ENCODE measurements at regions not wholly inside any gene's neighbourhood (a gene's known extent, or its start where the extent isn't known, plus 50 kb on each side); places are given as distances from the start of the nearest gene placed in this dataset.

DNA sequence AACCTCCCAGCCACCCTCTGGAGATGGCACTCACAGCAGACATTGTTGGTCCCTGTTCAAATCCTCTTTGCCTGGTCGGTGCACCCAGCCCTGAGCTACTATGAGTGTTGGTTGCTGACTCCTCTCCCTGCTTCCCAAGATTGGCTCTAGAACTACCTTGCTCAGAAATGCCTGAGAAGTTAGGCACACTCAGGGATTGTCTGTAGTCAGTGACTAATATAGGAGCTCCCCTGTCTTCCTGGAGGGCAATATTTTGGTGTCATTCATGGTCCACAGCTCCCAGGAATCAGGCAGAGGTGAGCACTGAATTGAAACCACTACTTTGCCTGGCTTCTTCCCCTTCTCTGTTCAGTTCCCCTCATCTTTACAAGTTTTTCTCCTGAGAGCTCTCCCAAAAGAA lies 325.9 kb downstream of the MIAT start:
- Mint-ChIP-seq H3K4me1 (ENCODE audit: low read depth) (no peaks in the 10 kb centered on the region), H3K27me3 (peaks cover 12% of the 10 kb centered on the region), H3K9me3 (no peaks in the 10 kb centered on the region), H3K27ac (no peak overlapping the region), H3K4me3 (no peak overlapping the region), H3K36me3 (ENCODE audit: low read depth) (no peaks in the 10 kb centered on the region)
- intact Hi-C loops (cut with micrococcal nuclease): no loop called here

- Mint-ChIP-seq H3K4me1 (ENCODE audit: low read depth) (no peaks in the 10 kb centered on the region), H3K27ac (no peak overlapping the region), H3K36me3 (ENCODE audit: low read depth) (no peaks in the 10 kb centered on the region), H3K9me3 (no peaks in the 10 kb centered on the region), H3K4me3 (no peak overlapping the region), H3K27me3 (peaks cover 8% of the 10 kb centered on the region)
- intact Hi-C loops (cut with micrococcal nuclease): no loop called here
Measured at GRCh38 chr22:26985206-26985605, 327.8 kb downstream of the MIAT start.

DNA sequence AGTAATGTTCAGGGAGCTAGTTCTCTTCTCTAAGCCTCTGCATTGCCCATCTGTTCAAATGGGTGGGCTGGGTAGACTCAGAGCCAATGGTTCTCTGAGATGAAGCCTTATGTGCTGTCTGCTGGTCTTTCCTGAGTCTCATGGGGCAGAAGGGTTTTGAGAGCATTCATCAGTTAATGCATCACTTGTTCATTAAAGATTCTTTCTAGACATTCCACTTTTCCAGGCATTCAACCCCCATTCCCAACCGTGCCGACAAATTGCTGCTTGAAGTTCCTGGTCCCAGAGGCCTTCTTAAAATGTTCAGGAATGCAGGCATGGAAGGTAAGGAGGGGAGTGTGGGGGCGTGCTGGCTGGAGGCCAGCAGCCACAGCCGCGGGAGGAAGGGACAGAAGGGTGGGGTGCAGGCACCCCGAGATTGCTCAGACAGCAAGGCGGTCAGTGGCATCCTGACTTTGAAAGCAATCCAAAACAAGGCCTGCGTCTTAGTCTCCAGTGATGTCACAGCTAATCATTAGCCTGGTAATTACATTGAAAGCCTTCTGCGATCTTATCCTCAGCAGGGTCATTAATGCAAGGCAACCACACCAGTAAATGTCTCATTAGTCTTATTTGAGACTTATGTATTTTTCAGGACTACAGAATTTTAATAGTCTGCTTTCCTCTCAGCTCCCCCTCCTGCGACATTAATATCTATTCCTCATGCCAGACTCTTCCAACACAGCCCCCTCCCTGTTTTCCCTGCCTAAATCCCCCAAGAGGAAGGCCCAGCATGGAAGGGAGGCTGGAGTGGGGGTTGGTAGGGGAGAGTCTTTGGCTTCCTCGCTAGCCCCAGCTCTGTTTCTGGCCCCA lies 328.8 kb downstream of the MIAT start:
- intact Hi-C loops (cut with micrococcal nuclease): no loop called here
- H3K4me3 Mint-ChIP-seq: no peak overlapping the region
- H3K9me3 Mint-ChIP-seq: no peaks in the 10 kb centered on the region
- no peaks in the 10 kb centered on the region for H3K36me3 Mint-ChIP-seq (ENCODE audit: low read depth)
- no peaks in the 10 kb centered on the region for H3K4me1 Mint-ChIP-seq (ENCODE audit: low read depth)
- H3K27me3 Mint-ChIP-seq: peaks cover 8% of the 10 kb centered on the region
- no peak overlapping the region for H3K27ac Mint-ChIP-seq

- H3K27me3 Mint-ChIP-seq: peaks cover 8% of the 10 kb centered on the region
- H3K36me3 Mint-ChIP-seq (ENCODE audit: low read depth): no peaks in the 10 kb centered on the region
- no peaks in the 10 kb centered on the region for H3K9me3 Mint-ChIP-seq
- H3K27ac Mint-ChIP-seq: no peak overlapping the region
- intact Hi-C loops (cut with micrococcal nuclease): no loop called here
- no peak overlapping the region for H3K4me3 Mint-ChIP-seq
- no peaks in the 10 kb centered on the region for H3K4me1 Mint-ChIP-seq (ENCODE audit: low read depth)
Measured at GRCh38 chr22:26986884-26987283, 329.5 kb downstream of the MIAT start.

DNA sequence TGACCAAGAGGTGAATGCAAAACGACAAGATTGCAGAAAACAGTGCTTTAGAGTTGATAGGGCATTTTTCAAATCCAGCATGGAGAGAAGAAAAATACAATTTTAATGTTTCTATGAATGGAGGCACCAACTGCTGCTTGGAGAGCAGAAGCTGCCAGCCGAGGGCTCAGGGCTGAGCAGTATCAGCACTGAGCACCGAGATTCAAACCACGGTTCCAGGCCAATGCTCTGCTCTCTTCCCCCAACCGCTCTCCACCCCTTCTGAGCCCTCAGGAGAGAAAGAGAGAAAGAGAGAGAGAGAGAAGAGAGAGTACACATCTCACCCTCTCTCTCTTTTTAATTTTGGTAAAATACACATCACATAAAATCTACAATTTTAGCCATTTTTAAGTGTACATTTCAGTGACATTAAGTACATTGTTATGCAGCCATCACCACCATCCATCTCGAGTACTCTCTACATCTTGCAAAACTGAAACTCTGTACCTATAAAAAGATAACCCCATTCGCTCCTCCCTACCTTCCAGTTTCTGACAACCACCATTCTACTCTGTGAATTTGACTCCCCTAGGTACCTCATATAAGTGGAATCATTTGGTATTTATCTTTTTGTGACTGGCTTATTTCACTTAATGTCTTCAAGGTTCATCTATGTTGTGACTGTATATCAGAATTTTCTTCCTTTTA lies 333.3 kb downstream of the MIAT start:
- Mint-ChIP-seq H3K4me3 (no peak overlapping the region), H3K27me3 (peaks cover 2% of the 10 kb centered on the region), H3K36me3 (ENCODE audit: low read depth) (no peaks in the 10 kb centered on the region), H3K27ac (no peak overlapping the region), H3K4me1 (ENCODE audit: low read depth) (no peaks in the 10 kb centered on the region), H3K9me3 (no peaks in the 10 kb centered on the region)
- intact Hi-C loops (cut with micrococcal nuclease): no loop called here

DNA sequence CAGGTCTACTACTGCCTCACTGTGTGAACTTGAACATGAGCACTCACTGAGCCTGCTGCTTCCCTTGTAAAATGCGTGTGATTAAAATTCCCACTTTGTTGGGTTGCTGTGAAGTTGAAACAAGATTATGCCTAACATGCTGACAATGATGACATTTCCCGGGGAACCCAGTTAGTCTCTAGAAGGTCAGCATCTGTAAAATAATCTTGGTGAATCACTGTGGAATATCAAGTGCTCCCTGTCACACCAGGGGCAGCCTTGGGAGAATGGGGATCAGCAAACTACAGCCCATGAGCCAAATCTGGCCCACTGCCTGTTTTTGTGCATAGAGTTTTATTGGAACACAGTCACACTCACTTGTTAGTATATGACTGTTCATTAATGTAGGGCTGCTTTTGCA lies 335.2 kb downstream of the MIAT start:
- Mint-ChIP-seq H3K4me3 (no peak overlapping the region), H3K27ac (no peak overlapping the region), H3K27me3 (peaks cover 2% of the 10 kb centered on the region), H3K4me1 (ENCODE audit: low read depth) (no peaks in the 10 kb centered on the region), H3K36me3 (ENCODE audit: low read depth) (no peaks in the 10 kb centered on the region), H3K9me3 (no peaks in the 10 kb centered on the region)
- intact Hi-C loops (cut with micrococcal nuclease): no loop called here

DNA sequence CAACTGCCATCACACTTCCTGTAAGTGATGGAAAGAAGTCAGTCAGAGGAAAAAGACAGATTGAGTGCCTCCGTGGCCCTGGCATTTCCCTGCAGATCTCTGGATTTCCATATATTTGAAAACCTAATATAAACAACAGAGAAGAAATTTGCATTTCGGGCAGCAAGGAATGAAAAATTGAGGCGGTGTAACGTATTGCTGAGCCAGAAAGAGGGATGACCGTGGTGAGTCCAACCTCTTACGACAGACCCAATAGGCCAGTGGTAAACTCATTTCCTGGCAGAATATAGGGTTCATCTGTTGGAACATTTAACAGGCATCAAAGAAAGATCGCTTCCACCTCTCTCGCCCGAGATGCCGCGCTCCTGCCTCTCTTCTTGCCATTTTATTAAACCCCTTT lies 336.5 kb downstream of the MIAT start:
- intact Hi-C loops (cut with micrococcal nuclease): no loop called here

DNA sequence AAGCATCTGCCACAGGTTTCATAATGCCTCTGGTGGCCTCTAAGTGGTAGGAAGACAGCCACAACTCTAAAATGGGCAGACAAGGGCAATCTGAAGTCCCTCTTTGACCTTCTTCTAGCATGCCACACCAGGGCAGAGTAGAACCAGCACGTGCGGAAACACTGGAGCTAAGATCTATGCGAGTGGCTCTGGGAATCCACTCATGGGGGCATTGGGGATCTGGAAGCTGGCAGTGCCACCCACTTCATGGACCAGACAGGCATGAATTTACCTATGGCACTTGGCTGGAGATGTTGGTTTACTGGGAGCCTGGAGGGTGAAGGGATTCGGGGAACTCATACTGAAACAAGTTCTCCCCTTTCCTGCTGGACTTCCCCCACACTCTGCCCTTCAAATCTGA lies 337.4 kb downstream of the MIAT start:
- Mint-ChIP-seq H3K9me3 (no peaks in the 10 kb centered on the region), H3K27me3 (peaks cover 3% of the 10 kb centered on the region), H3K4me3 (no peak overlapping the region), H3K36me3 (ENCODE audit: low read depth) (no peaks in the 10 kb centered on the region), H3K4me1 (ENCODE audit: low read depth) (no peaks in the 10 kb centered on the region), H3K27ac (no peak overlapping the region)
- intact Hi-C loops (cut with micrococcal nuclease): no loop called here

More for the DNA sequence above, 336.5 kb downstream of the MIAT start:
- Mint-ChIP-seq H3K36me3 (ENCODE audit: low read depth) (no peaks in the 10 kb centered on the region), H3K27me3 (peaks cover 2% of the 10 kb centered on the region), H3K9me3 (no peaks in the 10 kb centered on the region), H3K4me3 (no peak overlapping the region), H3K27ac (no peak overlapping the region), H3K4me1 (ENCODE audit: low read depth) (no peaks in the 10 kb centered on the region)

- H3K27ac Mint-ChIP-seq: no peak overlapping the region
- H3K4me3 Mint-ChIP-seq: no peak overlapping the region
- H3K36me3 Mint-ChIP-seq (ENCODE audit: low read depth): no peaks in the 10 kb centered on the region
- no peaks in the 10 kb centered on the region for H3K9me3 Mint-ChIP-seq
- H3K4me1 Mint-ChIP-seq (ENCODE audit: low read depth): no peaks in the 10 kb centered on the region
- intact Hi-C loops (cut with micrococcal nuclease): no loop called here
- peaks cover 5% of the 10 kb centered on the region for H3K27me3 Mint-ChIP-seq
Measured at GRCh38 chr22:26995235-26995634, 337.8 kb downstream of the MIAT start.

- Mint-ChIP-seq H3K36me3 (ENCODE audit: low read depth) (no peaks in the 10 kb centered on the region), H3K4me3 (no peak overlapping the region), H3K27me3 (peaks cover 3% of the 10 kb centered on the region), H3K4me1 (ENCODE audit: low read depth) (no peaks in the 10 kb centered on the region), H3K27ac (no peak overlapping the region), H3K9me3 (no peaks in the 10 kb centered on the region)
- intact Hi-C loops (cut with micrococcal nuclease): no loop called here
Measured at GRCh38 chr22:26996154-26996553, 338.8 kb downstream of the MIAT start.

- H3K27me3 Mint-ChIP-seq: peaks cover 6% of the 10 kb centered on the region
- H3K4me1 Mint-ChIP-seq (ENCODE audit: low read depth): no peaks in the 10 kb centered on the region
- no peak overlapping the region for H3K4me3 Mint-ChIP-seq
- H3K36me3 Mint-ChIP-seq (ENCODE audit: low read depth): no peaks in the 10 kb centered on the region
- no peak overlapping the region for H3K27ac Mint-ChIP-seq
- intact Hi-C loops (cut with micrococcal nuclease): no loop called here
- no peaks in the 10 kb centered on the region for H3K9me3 Mint-ChIP-seq
Measured at GRCh38 chr22:26998129-26998528, 340.7 kb downstream of the MIAT start.

GRCh38 chr22:26998716-26999115 lies 341.3 kb downstream of the MIAT start:
- Mint-ChIP-seq H3K27me3 (peaks cover 6% of the 10 kb centered on the region), H3K27ac (no peak overlapping the region), H3K9me3 (no peaks in the 10 kb centered on the region), H3K4me3 (no peak overlapping the region), H3K4me1 (ENCODE audit: low read depth) (no peaks in the 10 kb centered on the region), H3K36me3 (ENCODE audit: low read depth) (no peaks in the 10 kb centered on the region)
- intact Hi-C loops (cut with micrococcal nuclease): no loop called here

- Mint-ChIP-seq H3K4me1 (ENCODE audit: low read depth) (no peaks in the 10 kb centered on the region), H3K4me3 (no peak overlapping the region), H3K9me3 (no peaks in the 10 kb centered on the region), H3K36me3 (ENCODE audit: low read depth) (no peaks in the 10 kb centered on the region), H3K27me3 (peaks cover 6% of the 10 kb centered on the region), H3K27ac (no peak overlapping the region)
- intact Hi-C loops (cut with micrococcal nuclease): no loop called here
Measured at GRCh38 chr22:27003297-27003696, 345.9 kb downstream of the MIAT start.

DNA sequence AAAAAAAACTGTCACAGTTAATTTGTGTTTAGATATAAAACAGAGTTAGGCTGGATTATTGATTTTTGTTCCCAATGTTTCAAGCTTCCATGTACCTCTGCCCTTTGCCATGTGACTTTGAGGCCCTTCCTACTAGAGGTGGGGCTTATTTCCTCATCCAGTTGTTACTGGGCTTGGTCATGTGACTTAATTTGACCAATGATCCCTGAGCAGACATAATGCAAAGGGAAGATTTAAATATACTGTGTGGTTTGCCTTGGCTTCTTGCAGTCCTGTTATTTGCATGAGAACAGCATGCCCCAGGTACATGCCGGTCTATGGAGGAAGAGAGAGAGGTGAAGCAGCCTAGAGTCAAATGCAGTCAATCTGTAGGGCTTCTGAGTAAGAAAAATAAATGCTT lies 347.0 kb downstream of the MIAT start:
- H3K27me3 Mint-ChIP-seq: peaks cover 5% of the 10 kb centered on the region
- no peak overlapping the region for H3K4me3 Mint-ChIP-seq
- no peaks in the 10 kb centered on the region for H3K9me3 Mint-ChIP-seq
- intact Hi-C loops (cut with micrococcal nuclease): no loop called here
- no peaks in the 10 kb centered on the region for H3K36me3 Mint-ChIP-seq (ENCODE audit: low read depth)
- no peaks in the 10 kb centered on the region for H3K4me1 Mint-ChIP-seq (ENCODE audit: low read depth)
- H3K27ac Mint-ChIP-seq: no peak overlapping the region

Measured in dendritic cell treated with granulocyte-macrophage colony-stimulating factor and Interleukin-4, amounts not matched to agents 40 ng/mL and 50 ng/mL, for 4 days (primary cell).